ENCODE measurements at regions not wholly inside any gene's neighbourhood (a gene's known extent, or its start where the extent isn't known, plus 50 kb on each side); places are given as distances from the start of the nearest gene placed in this dataset.
A peak's percentile ranks its signal among the peaks of the same experiment; 100 is the strongest.
"Not testable (repeated sequence)": the region's sequence is repeated elsewhere in the genome, so short reads cannot be mapped to it uniquely, and the experiment has no call there.

GRCh38 chr16:87200637-87201036 lies 116.6 kb downstream of the C16orf95 start:
- no peak for DNase-seq (ENCODE audit: low read depth)

- DNase-seq (ENCODE audit: low read depth), result peak; percentile 97
These were observed 116.1 kb downstream of the C16orf95 start for GRCh38 chr16:87201052-87201451.

GRCh38 chr16:87201790-87202189 lies 115.4 kb downstream of the C16orf95 start:
- peak; percentile 49 for DNase-seq (ENCODE audit: low read depth)

GRCh38 chr16:87202346-87202745 lies 114.8 kb downstream of the C16orf95 start:
- peak; percentile 61 for DNase-seq (ENCODE audit: low read depth)

GRCh38 chr16:87203060-87203656 lies 114.0 kb downstream of the C16orf95 start:
- peak; percentile 88 for DNase-seq (ENCODE audit: low read depth)

GRCh38 chr16:87206646-87207451 lies 110.3 kb downstream of the C16orf95 start:
- peak; percentile 97 for DNase-seq (ENCODE audit: low read depth)

- peak; percentile 81 for DNase-seq (ENCODE audit: low read depth)
These were observed 109.7 kb downstream of the C16orf95 start for GRCh38 chr16:87207509-87207908.

GRCh38 chr16:87207965-87208364 lies 109.2 kb downstream of the C16orf95 start:
- peak; percentile 75 for DNase-seq (ENCODE audit: low read depth)

GRCh38 chr16:87208968-87209367 lies 108.2 kb downstream of the C16orf95 start:
- DNase-seq (ENCODE audit: low read depth), result not testable (repeated sequence)

- DNase-seq (ENCODE audit: low read depth), result no peak
These were observed 107.2 kb downstream of the C16orf95 start for GRCh38 chr16:87209808-87210512.

GRCh38 chr16:87210894-87211293 lies 106.3 kb downstream of the C16orf95 start:
- peak; percentile 48 for DNase-seq (ENCODE audit: low read depth)

GRCh38 chr16:87212026-87212425 lies 105.2 kb downstream of the C16orf95 start:
- DNase-seq (ENCODE audit: low read depth), result peak; percentile 82

GRCh38 chr16:87213536-87213935 lies 103.7 kb downstream of the C16orf95 start:
- no peak for DNase-seq (ENCODE audit: low read depth)

GRCh38 chr16:87216148-87216840 lies 100.9 kb downstream of the C16orf95 start:
- DNase-seq (ENCODE audit: low read depth), result no peak

- DNase-seq (ENCODE audit: low read depth), result peak; percentile 52
These were observed 100.3 kb downstream of the C16orf95 start for GRCh38 chr16:87216841-87217275.

GRCh38 chr16:87217802-87218201 lies 99.4 kb downstream of the C16orf95 start:
- not testable (repeated sequence) for DNase-seq (ENCODE audit: low read depth)

GRCh38 chr16:87218281-87219055 lies 98.7 kb downstream of the C16orf95 start:
- DNase-seq (ENCODE audit: low read depth), result no peak

- no peak for DNase-seq (ENCODE audit: low read depth)
These were observed 97.8 kb downstream of the C16orf95 start for GRCh38 chr16:87219287-87219909.

GRCh38 chr16:87221633-87222032 lies 95.6 kb downstream of the C16orf95 start:
- no peak for DNase-seq (ENCODE audit: low read depth)

GRCh38 chr16:87222335-87222734 lies 94.9 kb downstream of the C16orf95 start:
- no peak for DNase-seq (ENCODE audit: low read depth)

Measured in M059J (cell line).